Left ventricle myocardium inferior (tissue), 1 donor: ENCODE measurements at regions not wholly inside any gene's neighbourhood (a gene's known extent, or its start where the extent isn't known, plus 50 kb on each side); places are given as distances from the start of the nearest gene placed in this dataset.
A peak's percentile ranks its signal among the peaks of the same experiment; 100 is the strongest.
"Not testable (repeated sequence)": the region's sequence is repeated elsewhere in the genome, so short reads cannot be mapped to it uniquely, and the experiment has no call there.

Source experiments
- DNase-seq: peaks from one replicate; pipeline ENCODE4 v3.0.0-alpha.2; 2020
- H3K27ac ChIP-seq: fragments of 200-600 bp; replicated peaks from 2 replicates; pipeline ENCODE4 v1.8.0; 2021
- H3K27me3 ChIP-seq: fragments of 200-600 bp; 2 replicates; pipeline ENCODE4 v1.8.0; 2021; ENCODE audit warnings: low read depth
- H3K36me3 ChIP-seq: fragments of 200-600 bp; 2 replicates; pipeline ENCODE4 v1.8.0; 2021
- H3K4me1 ChIP-seq: fragments of 200-600 bp; 2 replicates; pipeline ENCODE4 v1.8.0; 2021
- H3K4me3 ChIP-seq: fragments of 200-600 bp; 2 replicates; pipeline ENCODE4 v1.8.0; 2021; ENCODE audit warnings: mild to moderate bottlenecking, moderate library complexity
- H3K9me3 ChIP-seq: fragments of 200-600 bp; replicated peaks from 2 replicates; pipeline ENCODE4 v1.8.0; 2021
- intact Hi-C: fragments of 100-400 bp; cut with micrococcal nuclease; formaldehyde crosslinking; loops from one replicate; pipeline ENCODE4 v1.11.0; 2022
- TF ChIP-seq, protein P1 (sequence below): fragments of 200-600 bp; IDR thresholded peaks from 2 replicates; pipeline ENCODE4 v1.8.0; 2021; ENCODE audit warnings: antibody characterized with exemption, mild to moderate bottlenecking, borderline replicate concordance
- donor health status: DM: no; HTN: yes; CAD: no; lungs with severe emphysema.

DNA sequence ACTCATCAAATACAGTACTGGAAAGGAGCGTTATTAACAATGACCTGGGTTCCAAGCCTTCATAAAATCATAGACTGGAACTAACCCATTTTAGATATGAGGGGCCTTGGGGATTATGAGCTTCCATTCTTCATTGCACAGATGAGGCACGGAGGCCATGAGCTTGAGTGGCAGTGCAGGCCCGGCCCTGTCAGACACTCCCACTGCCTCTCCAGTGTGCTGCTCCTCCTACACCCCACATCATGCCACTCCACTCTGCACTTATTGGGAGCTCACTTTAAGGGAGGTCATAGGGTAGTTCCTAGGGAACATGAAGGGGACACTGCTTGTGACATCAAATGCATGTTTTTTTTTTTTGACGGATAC lies 77.9 kb downstream of the TSN start:
- Histone ChIP-seq H3K4me1 (peaks cover 17% of the 10 kb centered on the region), H3K36me3 (no peaks in the 10 kb centered on the region), H3K9me3 (no peaks in the 10 kb centered on the region), H3K27ac (peak overlapping the region; percentile 76), H3K27me3 (peaks cover 6% of the 10 kb centered on the region), H3K4me3 (no peak overlapping the region)
- DNase-seq = no peak
- intact Hi-C loops = no loop called here
- TF ChIP-seq, protein P1, sequence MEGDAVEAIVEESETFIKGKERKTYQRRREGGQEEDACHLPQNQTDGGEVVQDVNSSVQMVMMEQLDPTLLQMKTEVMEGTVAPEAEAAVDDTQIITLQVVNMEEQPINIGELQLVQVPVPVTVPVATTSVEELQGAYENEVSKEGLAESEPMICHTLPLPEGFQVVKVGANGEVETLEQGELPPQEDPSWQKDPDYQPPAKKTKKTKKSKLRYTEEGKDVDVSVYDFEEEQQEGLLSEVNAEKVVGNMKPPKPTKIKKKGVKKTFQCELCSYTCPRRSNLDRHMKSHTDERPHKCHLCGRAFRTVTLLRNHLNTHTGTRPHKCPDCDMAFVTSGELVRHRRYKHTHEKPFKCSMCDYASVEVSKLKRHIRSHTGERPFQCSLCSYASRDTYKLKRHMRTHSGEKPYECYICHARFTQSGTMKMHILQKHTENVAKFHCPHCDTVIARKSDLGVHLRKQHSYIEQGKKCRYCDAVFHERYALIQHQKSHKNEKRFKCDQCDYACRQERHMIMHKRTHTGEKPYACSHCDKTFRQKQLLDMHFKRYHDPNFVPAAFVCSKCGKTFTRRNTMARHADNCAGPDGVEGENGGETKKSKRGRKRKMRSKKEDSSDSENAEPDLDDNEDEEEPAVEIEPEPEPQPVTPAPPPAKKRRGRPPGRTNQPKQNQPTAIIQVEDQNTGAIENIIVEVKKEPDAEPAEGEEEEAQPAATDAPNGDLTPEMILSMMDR = no peak

DNA sequence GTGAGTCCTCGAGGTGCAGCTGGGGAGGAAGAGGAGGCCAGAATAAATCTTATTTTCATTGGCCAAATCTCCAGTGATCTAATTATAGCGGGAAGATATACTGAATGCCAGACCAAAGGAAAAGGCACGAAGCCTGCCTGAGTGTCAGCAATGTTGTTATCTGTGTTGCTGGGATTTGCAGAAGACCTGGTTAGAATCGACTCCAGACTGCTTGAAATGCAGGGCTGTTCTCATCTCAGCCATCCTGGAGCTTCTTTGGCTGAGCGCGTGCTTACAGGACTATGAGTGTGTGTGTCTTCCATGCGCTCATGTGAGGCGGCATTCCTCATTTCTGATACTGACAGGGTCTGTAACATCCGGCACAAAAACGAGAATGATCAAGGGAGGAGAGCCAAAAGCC lies 81.2 kb downstream of the TSN start:
- TF ChIP-seq, protein P1 = no peak
- Histone ChIP-seq H3K27me3 (peaks cover 6% of the 10 kb centered on the region), H3K4me3 (no peak overlapping the region), H3K36me3 (no peaks in the 10 kb centered on the region), H3K9me3 (no peaks in the 10 kb centered on the region), H3K27ac (peak overlapping the region; percentile 50), H3K4me1 (peaks cover 17% of the 10 kb centered on the region)
- intact Hi-C loops = no loop called here
- DNase-seq = no peak

DNA sequence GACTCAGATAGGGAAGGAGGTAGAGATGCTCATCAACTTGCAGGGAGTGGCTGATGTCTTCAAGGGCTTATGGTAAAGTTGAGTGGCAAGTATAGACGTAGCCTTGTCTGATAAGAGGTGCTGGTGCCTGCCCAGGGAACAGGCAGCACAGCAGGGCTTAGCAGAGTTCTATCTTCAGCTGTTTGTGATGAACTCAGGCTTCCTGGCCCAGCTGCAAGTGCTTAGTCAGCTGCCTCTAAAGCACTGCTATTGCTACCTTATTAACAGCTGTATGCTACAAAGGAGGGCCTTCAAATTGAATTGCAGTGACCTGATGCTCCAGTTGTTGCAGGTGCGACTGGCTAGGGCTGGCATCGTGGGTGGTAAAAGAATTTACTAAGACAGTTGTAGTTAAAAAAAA lies 82.1 kb downstream of the TSN start:
- intact Hi-C loops = no loop called here
- Histone ChIP-seq H3K4me3 (no peak overlapping the region), H3K27me3 (no peaks in the 10 kb centered on the region), H3K4me1 (peaks cover 17% of the 10 kb centered on the region), H3K36me3 (no peaks in the 10 kb centered on the region), H3K9me3 (no peaks in the 10 kb centered on the region), H3K27ac (peak overlapping the region; percentile 50)
- peak; percentile 22 for DNase-seq
- TF ChIP-seq, protein P1 = no peak

DNA sequence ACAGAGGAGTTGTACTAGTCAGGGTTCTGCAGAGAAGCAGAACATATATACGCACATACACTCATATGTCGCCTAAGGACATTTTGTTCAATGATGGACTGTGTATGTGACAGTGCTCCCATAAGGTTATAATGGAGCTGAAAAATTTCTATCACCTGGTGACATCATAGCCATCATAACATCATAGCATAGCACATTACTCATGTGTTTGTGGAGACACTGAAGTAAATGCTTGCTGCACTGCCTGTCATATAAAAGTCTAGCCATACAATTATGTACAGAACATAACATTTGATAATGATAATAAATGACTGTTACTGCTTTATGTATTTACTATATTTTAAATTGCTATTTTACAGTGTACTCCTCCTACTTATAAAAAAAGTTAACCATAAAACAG lies 83.1 kb downstream of the TSN start:
- intact Hi-C loops = no loop called here
- no peaks in the 10 kb centered on the region for H3K27me3 ChIP-seq
- no peak for DNase-seq
- no peaks in the 10 kb centered on the region for H3K36me3 ChIP-seq
- no peaks in the 10 kb centered on the region for H3K9me3 ChIP-seq
- no peak overlapping the region for H3K4me3 ChIP-seq
- peaks cover 17% of the 10 kb centered on the region for H3K4me1 ChIP-seq
- TF ChIP-seq, protein P1 = no peak
- H3K27ac ChIP-seq = no peak overlapping the region

DNA sequence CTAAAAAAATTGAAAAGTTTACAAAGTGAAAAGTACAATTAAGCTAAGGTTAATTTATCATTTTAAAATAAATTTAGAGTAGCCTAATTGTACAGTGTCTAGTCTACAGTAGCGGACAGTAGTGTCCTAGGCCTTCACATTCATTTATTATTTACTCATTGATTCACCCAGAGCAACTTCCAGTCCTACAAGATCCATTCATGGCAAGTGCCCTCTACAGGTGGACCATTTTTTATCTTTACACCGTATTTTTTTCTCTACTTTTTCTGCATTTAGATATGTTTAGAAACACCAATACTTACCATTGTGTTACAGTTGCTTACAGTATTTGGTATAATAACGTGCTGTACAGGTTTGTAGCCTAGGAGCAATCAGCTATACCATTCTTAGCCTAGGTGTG lies 84.1 kb downstream of the TSN start:
- TF ChIP-seq, protein P1 = no peak
- Histone ChIP-seq H3K36me3 (no peaks in the 10 kb centered on the region), H3K27me3 (no peaks in the 10 kb centered on the region), H3K4me3 (no peak overlapping the region), H3K9me3 (no peaks in the 10 kb centered on the region), H3K4me1 (peaks cover 17% of the 10 kb centered on the region), H3K27ac (no peak overlapping the region)
- no peak for DNase-seq
- intact Hi-C loops = no loop called here

DNA sequence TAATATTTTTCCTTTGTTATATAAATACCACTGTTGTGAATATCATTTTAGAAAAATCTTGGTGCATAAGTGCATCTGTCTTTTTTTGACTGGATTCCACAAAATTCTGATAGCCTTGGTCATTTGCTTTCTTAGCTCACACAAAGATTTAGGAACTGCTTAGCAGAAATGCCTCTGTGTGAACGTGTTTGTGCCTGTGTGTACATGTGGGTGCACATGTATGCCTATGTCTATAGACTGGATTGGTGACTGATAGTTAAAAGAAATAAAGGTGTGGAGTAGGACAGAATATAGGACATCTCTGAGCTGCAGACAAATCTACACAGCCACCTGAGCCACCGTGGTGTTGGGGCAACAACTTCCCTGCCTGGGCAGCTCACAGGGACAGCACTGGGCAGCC lies 93.8 kb downstream of the TSN start:
- no peak overlapping the region for H3K4me3 ChIP-seq
- H3K36me3 ChIP-seq = no peaks in the 10 kb centered on the region
- H3K27ac ChIP-seq = no peak overlapping the region
- H3K4me1 ChIP-seq = no peaks in the 10 kb centered on the region
- no peak for DNase-seq
- intact Hi-C loops = no loop called here
- H3K9me3 ChIP-seq = no peaks in the 10 kb centered on the region
- TF ChIP-seq, protein P1 = no peak
- H3K27me3 ChIP-seq = peaks cover 5% of the 10 kb centered on the region

DNA sequence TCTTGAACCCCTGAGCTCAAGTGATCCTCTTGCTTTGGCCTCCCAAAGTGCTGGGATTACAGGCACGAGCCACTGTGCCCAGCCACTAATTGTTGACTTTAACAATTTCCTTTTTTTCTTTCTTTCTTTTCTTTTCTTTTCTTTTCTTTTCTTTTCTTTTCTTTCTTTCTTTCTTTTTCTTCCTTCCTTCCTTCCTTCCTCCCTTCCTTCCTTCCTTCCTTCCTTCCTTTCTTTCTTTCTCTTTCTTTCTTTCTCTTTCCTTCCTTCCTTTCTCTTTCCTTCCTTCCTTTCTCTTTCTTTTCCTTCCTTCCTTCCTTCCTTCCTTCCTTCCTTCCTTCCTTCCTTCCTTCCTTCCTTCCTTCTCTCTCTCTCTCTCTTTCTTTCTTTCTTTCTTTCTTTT lies 97.7 kb downstream of the TSN start:
- H3K27me3 ChIP-seq, H3K9me3 ChIP-seq, H3K36me3 ChIP-seq, intact Hi-C loops, H3K27ac ChIP-seq, DNase-seq, H3K4me3 ChIP-seq: not testable (repeated sequence)
- peaks cover 18% of the 10 kb centered on the region for H3K4me1 ChIP-seq
